ENCODE measurements at regions not wholly inside any gene's neighbourhood (a gene's known extent, or its start where the extent isn't known, plus 50 kb on each side); places are given as distances from the start of the nearest gene placed in this dataset.

DNA sequence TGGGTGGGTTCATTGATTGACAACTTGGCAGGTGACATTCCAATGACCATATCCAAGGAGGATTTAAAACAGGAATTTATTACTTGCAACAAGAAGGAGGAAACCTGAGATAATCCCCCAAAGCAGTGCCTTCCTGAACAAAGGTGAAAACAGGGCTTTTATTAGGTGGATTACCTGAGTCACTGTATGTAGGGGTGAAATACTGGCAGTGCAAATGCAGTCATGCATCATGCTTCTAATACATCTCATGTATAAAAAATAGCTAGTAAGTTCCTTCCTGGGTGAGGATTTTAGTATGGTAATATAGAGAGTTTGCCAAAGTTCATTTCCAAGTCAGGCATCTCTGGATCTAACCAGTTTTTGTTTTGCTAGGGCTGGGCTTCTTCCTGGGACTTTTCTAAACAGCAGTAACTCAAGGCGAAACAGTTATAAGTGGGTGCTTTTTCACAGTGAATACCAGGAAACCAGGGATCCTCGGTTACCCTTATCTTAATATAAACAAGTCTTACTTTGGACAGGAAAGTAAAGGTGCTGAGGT is 583.4 kb upstream of the LRRTM1 start:
- DNase-seq: no peak

DNA sequence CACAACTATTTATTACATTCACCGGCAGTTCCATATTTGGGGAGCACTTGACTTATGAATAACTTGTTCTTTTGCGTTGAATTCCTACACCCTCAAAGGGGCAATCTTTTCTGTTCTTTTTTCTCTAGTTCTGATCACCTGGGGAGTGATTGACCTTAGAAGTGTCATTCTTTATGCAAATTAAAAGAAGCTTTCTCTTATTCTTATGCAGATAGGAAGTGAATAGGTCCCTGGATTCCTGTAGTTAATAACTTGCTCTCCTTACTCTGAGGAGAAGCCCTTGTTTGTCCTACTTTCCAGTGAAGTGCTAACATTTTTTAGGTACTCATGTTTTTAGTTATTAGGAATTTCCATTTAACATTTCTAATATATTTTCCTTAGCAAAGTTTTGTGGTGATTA is 569.8 kb upstream of the LRRTM1 start:
- DNase-seq: no peak

DNA sequence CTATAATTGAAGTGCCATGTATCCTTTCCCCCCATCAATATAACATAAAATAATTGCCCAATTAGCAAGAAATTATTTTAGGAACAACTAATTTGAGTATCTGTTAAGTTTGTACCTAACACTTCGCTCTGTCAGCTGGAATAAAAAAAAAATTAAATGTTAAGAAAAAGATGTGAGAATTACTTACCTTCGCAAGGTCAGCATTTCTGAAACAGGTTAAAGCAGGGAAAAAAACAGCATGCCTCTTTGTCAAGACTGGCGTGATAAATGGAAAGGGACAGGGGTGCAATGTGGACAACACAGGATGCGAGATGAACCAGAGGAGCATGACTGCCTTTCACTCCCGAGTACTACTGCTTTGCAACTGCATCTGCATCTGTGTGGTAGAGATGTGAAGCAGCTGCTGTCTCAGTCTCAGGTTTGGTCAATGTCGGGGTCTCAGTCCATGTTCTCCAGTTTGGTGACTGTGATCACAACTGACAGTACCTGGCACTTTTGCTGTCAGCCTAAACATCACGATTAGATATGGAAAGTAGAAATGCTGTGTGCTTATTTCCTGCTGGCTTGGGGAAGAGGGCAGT is 565.4 kb upstream of the LRRTM1 start:
- no peak for DNase-seq

DNA sequence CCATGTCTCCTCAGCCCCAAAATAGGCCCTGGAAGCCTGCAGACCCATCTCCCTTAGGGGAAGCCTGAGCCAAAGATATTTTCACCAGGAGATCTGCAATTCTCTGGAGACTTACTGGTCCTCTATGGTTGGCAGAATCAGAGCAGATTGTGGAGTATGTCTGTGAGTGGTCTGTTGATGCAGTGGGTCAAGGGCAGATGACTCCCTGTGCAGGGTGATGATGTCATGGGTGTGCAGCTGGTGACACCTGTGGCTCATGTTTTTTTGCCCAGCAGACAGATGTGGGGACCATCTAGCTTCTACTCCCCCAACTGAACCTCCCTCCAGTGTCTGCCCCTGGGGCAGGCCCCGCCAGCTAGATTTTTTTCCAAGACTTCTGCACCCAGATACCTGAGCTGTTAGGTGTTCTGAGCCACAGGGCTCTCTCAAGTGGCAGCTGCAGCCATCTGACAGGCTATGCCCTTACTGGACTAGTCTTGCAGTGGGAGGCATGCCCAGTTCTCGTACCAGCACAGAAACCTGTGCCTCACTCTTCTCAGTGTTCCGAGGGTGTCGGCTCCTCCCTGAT is 558.7 kb upstream of the LRRTM1 start:
- no peak for DNase-seq

DNA sequence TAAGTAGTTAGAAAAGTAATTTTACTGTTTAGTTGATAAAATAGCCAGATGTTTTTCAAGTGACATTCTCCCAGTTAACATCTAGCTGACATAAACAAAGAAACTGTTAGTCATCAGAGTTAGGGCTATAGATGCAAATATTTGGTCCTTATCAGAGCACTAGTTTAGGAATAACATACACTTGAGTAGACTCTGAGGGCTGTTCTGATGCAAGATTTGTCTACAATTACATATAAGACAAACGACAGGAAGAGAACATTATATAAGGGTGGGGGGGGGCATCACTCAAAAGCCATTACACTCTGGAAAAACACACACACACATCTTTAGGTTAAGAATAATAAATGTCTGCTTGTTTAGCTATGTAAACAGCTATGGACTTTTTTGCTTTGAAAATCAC is 554.4 kb upstream of the LRRTM1 start:
- no peak for DNase-seq

DNA sequence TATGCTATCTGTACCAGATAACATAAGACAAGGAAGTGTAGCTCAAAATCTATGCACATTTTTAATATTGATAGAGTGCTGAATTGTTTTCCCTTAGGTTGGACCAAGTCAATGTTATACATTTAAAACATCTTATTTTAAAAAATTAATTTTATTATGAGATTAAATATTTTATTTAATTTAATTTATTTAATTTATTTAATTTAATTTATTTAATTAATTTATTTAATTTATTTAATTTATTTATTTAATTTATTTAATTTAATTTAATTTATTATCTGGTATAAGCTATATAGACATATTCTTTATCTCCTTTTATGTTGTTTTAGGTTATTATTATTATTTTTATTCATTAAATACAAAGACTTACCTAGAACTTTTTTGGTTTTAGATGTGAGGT is 551.7 kb upstream of the LRRTM1 start:
- DNase-seq: no peak

DNA sequence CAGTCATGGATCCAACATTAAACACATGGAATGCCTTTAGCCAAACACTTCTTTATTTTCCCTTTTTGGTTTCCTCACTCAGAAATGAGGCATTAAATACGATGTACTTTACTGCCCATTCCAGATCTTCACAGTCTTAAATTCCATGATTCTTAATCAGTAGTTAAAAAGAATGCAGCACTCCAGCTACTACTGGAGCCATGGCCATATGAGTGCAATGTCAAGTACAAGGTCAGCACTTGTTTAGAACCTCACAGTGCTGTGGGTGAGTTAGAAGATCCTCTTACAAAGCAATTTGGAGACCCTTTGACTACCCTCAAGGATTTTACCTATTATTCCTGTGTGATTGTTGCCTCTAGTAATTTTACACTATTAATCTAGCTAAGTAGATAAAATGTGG is 550.3 kb upstream of the LRRTM1 start:
- DNase-seq: no peak

DNA sequence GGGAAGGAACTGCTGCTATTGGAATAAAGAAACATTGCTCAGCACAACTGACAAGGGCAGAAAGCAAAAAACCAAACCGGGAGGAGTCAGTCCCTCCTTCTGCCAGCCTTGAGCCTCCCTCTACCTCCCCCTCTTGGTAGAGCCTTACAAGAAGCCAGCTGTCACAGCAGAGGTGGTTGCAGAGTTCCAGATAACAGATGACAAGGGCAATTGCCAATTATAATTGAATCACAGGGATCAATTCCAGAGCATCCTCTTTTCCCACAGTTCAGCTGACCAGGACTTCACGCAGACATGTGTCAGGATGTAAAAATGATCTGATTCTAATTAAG is 548.2 kb upstream of the LRRTM1 start:
- no peak for DNase-seq

DNA sequence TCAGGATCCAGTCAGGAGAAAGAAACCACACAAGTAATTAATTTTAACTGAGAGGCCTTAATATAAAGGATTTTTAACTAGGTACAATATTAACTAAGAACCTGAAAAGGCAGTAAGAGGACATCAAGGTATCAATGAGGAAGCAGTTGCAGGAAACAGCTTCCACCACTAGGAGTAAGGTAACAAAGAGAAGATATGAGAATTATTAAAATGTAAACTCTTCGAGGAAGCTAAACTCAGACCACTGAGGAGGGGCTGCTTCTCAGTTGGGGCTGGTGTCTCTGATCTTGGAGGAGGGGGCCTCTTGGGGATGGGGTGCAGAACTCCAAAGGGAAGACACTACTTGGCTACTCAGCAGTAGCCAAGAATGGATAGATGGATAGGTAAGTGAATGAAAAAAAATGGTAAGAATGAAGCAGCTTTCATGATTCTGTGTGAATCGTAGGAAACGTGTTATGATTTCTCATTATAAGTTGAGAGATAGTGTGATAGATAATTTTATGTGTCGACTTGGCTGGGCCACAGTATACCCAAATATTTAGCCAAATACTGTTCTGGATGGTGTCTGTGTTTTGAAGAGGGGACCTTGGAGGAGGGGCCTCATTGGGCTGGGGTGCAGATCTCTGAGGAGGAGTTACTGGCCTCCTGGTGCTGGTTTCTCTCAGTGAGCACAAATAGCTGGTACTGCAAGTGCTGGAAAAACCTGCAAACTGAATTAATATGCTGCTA is 547.7 kb upstream of the LRRTM1 start:
- DNase-seq: no peak

DNA sequence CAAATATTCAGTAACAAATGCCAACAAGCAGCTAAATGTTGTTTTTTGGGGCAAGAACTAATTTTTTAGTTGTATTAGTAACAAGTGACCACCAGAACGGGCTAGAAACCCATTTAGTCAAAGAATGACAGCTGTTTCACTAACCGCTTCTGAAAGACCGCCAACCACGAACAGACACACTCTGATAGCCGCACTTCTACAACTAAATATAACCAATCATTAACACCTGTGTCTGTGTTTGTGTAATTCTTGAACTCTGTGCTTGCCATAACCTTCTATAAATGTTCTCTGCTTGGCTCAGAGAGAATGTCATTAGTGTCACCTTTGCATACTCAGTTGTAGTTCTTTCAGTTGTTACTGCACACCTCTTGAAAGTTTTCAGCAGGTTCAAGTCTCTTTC is 526.3 kb upstream of the LRRTM1 start:
- no peak for DNase-seq

DNA sequence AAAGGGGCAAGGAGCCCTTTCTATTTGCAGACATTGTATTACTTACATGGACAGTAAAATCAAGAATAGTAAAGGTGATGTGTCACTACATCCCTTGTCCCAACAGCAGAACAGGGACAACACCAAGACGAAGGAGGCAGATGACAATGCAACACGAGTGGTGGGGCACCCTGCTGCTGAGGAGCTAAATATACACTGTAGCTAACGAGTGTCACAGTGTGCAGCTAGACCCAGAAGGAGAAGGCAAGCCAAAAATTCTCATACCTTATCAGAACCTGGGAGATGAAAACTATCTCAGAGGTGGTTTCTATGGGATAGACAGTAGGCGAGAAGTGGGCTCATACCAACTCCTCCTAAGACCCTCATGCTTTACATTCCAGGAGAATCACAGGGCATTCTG is 518.4 kb upstream of the LRRTM1 start:
- DNase-seq: no peak

DNA sequence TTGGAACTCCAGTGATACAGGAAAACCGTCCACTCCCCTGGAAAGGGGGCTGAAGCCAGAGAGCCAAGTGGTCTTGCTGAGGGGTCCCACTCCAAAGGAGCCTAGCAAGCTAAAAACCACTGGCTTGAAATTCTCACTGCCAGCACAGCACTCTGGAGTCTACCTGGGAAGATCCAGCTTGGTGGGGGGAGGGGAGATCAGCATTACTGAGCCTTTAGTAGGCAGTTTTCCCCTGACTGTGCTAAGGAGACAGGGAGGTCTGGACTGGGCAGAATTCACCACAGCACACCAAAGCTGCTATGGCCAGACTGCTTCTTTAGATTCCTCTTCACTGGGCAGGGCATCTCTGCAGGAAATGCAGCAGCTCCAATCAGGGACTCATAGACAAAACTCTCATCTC is 510.7 kb upstream of the LRRTM1 start:
- no peak for DNase-seq

DNA sequence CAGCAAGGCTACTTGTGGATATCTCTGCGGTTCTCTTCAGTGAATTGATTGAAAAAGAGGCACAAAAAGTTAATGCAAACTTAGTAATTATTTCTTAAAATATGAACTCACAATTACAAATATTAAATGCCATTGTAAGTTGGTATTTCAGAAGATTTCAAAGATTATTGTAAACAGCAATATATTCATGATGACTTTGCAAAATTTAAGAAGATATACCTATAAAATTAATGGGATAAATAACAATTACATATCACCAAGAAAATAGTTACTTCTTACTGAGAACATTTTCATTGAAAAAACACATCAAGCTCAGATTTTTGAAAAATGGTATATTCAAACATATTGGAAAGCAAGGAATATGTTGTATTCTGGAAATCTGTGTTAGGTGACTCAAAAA is 482.0 kb upstream of the LRRTM1 start:
- DNase-seq: no peak

DNA sequence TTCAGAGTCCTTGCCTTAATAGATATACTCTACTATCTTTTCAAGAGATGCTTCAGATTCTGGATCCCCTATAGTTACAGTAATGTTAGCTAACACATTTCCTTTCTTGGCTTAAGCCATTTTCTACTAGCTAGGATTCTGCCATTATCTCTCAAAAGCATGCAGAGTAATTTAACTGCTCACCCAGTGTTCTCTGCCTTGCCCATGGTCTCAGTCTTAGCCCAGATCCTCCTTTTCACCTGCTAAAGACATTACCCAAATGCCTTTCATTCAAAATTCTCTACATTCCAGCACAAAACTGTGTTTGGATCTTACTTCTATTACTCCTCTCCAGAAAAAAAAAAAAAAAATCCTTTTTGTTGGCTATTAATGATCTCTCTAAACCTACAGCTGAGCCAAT is 474.2 kb upstream of the LRRTM1 start:
- no peak for DNase-seq

DNA sequence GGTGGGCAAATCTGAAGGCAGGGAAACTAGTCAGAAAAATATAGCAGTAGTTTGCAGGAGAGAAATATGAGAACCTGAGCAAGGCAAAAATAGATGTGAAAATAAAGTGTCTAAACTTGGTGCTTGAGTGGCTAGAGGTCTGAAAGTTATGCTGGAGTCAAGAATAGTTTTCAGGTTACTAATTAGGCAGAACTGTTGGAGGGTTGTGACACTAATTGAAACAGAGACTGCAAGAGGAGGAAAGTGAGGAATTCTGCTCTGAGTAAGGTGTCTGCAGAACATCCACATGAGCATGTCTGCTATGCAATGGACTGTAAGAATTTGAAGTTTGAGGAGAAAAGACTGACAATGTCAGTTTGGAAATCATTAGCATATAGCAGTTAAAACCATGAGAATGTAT is 444.0 kb upstream of the LRRTM1 start:
- DNase-seq: no peak

DNA sequence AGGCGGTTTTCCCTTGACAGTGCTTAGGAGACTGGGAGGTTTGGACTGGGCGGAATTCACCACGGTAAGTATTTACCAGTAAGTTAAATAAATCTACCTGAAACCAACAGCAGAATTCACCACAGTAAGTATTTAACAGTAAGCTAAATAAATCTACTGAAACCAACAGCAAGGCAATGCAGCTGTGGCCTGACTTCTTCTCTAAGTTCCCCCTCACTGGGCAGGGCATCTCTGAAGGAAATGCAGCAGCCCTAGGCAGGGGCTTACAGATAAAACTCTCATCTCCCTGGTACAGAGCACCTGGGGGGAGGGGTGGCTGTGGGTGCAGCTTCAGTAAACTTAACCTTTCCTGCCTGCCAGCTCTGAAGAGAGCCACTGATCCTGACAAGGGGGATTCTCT is 432.5 kb upstream of the LRRTM1 start:
- DNase-seq: no peak

DNA sequence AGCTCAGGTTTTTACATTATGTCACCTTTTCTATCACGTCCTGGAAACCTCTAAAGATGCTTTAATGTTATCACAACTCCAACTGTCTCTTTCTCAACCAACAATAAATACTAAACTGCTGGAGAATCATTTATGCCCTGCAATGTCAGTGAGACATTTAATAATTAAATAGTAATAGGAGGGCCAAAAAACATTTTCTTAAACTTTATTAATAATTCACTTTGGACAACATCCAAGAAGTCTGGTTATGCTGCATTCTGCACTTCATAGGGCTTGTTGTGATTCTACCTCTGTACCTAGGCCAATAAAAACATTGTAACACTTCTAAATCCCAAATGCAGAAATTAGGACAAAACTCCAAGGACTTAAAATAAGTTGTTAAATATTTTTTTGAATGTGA is 420.4 kb upstream of the LRRTM1 start:
- DNase-seq: no peak

DNA sequence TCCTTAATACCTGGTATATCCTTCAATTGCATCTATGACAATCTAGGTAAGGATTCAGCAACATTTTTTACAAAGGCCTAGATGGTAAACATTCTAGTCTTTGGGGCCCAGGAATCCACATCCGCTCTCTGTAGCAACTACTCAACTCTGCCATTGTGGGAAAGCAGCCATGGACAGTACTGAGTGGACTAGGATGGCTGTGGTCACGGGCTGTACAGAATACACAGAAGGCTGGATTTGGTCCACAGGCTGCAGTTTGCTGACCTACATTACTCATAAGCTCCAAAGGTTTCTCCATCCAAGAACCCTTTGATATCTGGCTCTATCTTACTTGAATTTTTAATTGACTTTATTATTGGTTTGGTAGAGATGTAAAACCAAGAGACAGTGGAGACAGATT is 418.3 kb upstream of the LRRTM1 start:
- DNase-seq: no peak

DNA sequence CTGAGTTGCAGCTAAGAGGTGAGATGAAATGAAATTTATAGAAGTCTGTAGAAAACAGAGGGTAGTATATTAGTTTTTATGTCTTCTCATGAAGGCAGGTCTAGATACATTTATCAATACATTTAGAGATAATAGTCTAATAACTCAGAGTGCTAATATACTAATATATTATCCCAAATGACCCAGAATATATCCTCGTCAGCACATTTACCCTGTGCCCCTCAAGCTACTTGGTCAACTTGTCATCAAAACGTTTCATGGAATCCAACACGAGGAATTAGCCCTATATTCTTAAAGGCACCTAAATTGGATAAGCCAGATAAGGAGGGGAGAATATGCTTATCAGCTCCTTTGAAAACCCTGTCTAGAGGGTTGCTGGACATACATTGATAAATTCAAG is 415.1 kb upstream of the LRRTM1 start:
- DNase-seq: no peak

DNA sequence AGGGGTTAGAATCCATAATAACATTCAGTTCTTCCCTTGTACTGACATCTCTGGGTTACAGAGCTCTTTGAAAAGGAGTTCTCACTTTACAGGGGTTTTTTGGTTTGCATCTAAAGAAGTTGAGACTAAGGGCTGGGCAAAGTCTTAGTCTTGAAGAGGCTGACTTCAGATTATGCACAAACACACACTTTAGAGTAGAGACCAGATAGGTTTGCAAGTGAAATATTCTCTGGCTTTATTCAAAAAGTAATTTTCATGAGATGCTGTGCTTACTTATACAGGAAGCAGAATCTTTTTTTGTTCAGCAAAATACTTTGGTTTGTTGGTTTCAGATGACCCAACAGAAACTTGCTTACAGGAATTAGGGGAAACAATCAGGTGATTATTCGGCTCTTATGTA is 410.9 kb upstream of the LRRTM1 start:
- DNase-seq: no peak

DNA sequence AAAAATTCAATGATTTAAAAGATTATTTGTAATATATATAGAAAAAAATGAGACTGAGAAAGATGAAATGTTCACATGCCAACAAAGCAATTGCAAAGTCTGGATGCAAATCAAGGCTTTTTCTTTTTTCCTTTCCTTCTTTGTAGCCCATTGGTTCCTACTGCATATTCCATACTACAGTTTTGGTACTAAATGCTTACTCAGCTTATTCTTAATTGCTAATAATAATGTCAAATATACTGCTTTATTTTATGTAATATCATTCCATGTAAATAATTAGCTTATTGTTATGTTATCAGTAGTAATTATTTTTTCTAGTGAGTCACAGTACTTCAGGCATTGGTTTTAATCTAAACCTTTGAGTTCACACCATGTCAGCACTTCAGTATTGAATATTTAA is 407.4 kb upstream of the LRRTM1 start:
- DNase-seq: no peak

DNA sequence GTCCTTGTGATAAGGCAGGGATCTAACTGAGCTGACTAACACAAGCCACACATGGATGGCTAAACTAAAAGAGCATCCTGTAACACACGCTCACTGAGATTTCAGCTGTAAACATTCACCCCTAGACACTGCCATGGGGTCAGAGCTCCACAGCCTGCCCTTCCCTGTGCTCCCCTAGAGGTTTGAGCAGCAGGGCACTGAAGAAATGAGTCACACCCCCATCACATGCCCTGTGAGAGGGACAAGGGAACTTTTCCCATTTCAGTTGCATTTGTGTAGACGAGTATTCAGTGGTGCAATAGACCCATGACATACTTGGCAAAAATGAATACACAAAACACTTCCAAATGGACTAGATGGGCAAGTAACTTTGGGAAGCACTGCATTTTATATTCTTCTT is 402.4 kb upstream of the LRRTM1 start:
- DNase-seq: no peak

DNA sequence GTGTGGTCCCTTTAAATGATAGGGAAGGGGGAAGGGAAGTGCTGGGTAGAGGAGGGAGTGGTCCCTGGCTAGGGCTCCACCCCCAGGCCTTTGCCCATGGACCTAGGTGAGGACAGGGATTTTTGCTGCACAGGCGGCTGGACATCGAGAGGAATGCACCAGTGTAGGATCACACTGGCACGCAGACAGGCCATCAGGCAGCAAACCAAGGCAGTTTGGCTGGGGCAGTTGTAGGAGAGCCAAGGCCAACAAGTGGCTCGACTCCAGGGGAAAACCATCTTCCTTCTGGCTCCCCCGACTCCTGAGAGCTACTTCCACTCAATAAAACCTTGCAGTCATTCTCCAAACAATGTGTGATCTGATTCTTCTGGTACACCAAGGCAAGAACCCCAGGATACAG is 402.0 kb upstream of the LRRTM1 start:
- no peak for DNase-seq

DNA sequence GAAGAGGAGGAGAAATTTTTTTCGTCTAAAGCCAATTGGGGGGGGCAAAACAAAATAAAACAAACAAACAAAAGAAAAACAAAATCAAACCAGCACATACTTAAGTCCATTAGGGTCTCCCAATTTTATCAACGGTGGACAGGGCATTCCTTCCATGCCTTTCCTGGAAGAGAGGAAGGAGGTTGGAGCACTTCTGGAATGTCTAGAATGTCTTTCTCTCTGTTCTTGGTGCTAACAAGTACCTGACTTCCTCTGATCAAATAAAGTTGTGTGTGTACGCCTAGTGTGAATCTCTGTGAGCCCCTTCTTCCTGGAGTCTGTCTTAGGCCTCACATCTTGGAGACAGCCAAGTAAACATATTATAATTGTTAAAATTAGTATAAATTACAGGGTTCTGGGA is 399.0 kb upstream of the LRRTM1 start:
- no peak for DNase-seq

DNA sequence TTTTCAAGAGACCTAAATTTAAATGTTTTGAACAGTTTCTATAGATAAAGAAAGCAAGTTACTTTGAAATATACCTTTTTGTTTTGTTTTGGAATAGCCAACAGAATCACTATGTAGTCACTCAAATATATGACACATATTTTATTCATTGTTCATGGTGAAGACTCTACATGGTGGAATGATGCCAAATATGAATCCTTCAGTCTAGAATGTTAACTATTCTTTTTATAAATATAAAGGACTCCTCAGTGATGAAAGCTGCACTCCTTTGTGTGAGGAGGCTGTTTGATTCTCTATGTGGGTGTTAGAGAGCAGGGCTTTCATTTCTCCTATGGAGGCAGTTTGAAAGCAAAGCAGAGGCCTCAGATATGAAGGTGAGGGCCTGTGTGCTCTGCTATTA is 396.4 kb upstream of the LRRTM1 start:
- no peak for DNase-seq

Measured in hindlimb muscle (tissue), 1 donor.